ENCODE measurements at regions not wholly inside any gene's neighbourhood (a gene's known extent, or its start where the extent isn't known, plus 50 kb on each side); places are given as distances from the start of the nearest gene placed in this dataset.

- intact Hi-C loops (cut with DNase I), result no loop called here
- H3K27me3 ChIP-seq, result no peaks in the 10 kb centered on the region
- peaks cover 0 to 5% of the 10 kb centered on the region in 2 donors for H3K4me1 ChIP-seq (replicated peaks in 1 of 2)
- WGBS, 4 donors, result 84 to 93% (median 87%) methylated on average over 5 of the region's 5 CpGs
- no peak overlapping the region for H3K27ac ChIP-seq
- TF ChIP-seq POLR2A (IDR thresholded peaks at IDR 0.05) (no peak), CTCF (IDR thresholded peaks at IDR 0.05) (no peak)
- no peak for DNase-seq
- no peaks in the 10 kb centered on the region for H3K9me3 ChIP-seq (replicated peaks in 1 of 3)
- H3K36me3 ChIP-seq (replicated peaks in 1 of 2), result no peaks in the 10 kb centered on the region
- H3K4me3 ChIP-seq, result no peak overlapping the region
Measured at GRCh38 chr9:16247188-16247875, 623.1 kb downstream of the BNC2 start.

GRCh38 chr9:16248822-16249221, 621.6 kb downstream of the BNC2 start:
- Histone ChIP-seq H3K36me3 (replicated peaks in 1 of 2) (no peaks in the 10 kb centered on the region), H3K9me3 (replicated peaks in 1 of 3) (no peaks in the 10 kb centered on the region), H3K27me3 (no peaks in the 10 kb centered on the region), H3K4me3 (no peak overlapping the region), H3K27ac (no peak overlapping the region), H3K4me1 (replicated peaks in 1 of 2) (peaks cover 0 to 5% of the 10 kb centered on the region in 2 donors)
- intact Hi-C loops (cut with DNase I), result no loop called here
- WGBS, 4 donors, result 91 to 95% (median 94%) methylated on average over 6 of the region's 6 CpGs
- no peak for TF ChIP-seq POLR2A (IDR thresholded peaks at IDR 0.05)
- no peak for TF ChIP-seq CTCF (IDR thresholded peaks at IDR 0.05)
- no peak for DNase-seq

DNA sequence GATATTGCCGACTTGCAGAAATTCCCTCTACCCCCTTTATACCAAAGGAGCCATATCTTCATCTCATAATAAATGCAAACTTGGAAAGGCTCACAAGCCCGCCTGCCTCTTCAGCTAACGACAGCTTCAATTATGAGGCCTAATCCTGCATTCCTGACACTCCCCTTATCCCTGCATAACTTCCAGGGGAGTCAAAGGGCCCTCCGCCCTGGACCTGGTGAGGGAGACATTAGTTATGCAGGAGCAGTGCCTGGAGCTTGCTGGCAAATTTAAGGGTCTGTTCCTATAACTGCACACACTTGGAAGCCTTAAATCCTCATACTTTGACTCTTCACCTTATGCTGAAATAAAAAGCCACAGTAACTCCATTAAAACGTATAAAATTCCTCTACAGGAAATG, 617.9 kb downstream of the BNC2 start:
- H3K27me3 ChIP-seq, result no peaks in the 10 kb centered on the region
- H3K4me3 ChIP-seq, result no peak overlapping the region
- 66 to 77% (median 74%) methylated on average over 5 of the region's 5 CpGs for WGBS, 4 donors
- H3K36me3 ChIP-seq (replicated peaks in 1 of 2), result no peaks in the 10 kb centered on the region
- DNase-seq, result no peak
- no peaks in the 10 kb centered on the region for H3K9me3 ChIP-seq (replicated peaks in 1 of 3)
- intact Hi-C loops (cut with DNase I), result no loop called here
- TF ChIP-seq CTCF (IDR thresholded peaks at IDR 0.05) (no peak), POLR2A (IDR thresholded peaks at IDR 0.05) (no peak)
- no peak overlapping the region for H3K27ac ChIP-seq
- no peaks in the 10 kb centered on the region for H3K4me1 ChIP-seq (replicated peaks in 1 of 2)

DNA sequence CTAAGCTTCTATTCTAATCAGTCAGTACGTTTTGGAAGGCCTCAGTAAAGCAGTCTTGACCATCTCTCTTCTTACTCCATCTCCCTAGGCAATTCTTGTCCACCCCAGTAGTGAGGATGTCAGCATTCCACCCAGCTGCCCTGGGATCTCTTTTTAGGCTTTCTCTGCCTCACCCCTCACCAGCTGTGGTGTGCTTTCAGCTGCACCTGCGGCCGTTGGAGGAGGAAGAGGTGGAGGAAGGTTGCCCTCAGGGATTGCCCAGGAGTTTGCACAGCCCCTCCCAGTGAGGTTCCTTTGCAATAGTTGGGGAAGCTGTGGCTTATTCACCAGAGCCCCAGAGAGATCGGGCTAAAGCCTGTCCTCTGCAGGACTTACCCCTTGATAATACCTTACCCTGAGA, 615.8 kb downstream of the BNC2 start:
- intact Hi-C loops (cut with DNase I), result no loop called here
- Histone ChIP-seq H3K4me3 (no peak overlapping the region), H3K36me3 (replicated peaks in 1 of 2) (no peaks in the 10 kb centered on the region), H3K27ac (no peak overlapping the region), H3K4me1 (replicated peaks in 1 of 2) (no peaks in the 10 kb centered on the region), H3K9me3 (replicated peaks in 1 of 3) (no peaks in the 10 kb centered on the region), H3K27me3 (no peaks in the 10 kb centered on the region)
- WGBS, 4 donors, result 70 to 80% (median 75%) methylated on average over 4 of the region's 4 CpGs
- TF ChIP-seq CTCF (IDR thresholded peaks at IDR 0.05) (no peak), POLR2A (IDR thresholded peaks at IDR 0.05) (no peak)
- DNase-seq, result peak in 1 of 7 donors; percentile 11

Data from adrenal gland (tissue), 9 donors.